Brain microvascular endothelial cell (primary cell): ENCODE measurements at regions not wholly inside any gene's neighbourhood (a gene's known extent, or its start where the extent isn't known, plus 50 kb on each side); places are given as distances from the start of the nearest gene placed in this dataset.

Experiments used
- DNase-seq: peaks from one replicate; pipeline ENCODE4 v3.0.0-alpha.2; 2020
- H3K27ac ChIP-seq: fragments of 250-450 bp; sonication (Bioruptor Pico); 2 replicates; pipeline ENCODE4 v1.5.1; 2020; ENCODE audit warnings: mild to moderate bottlenecking, moderate library complexity
- H3K27me3 ChIP-seq: fragments of 250-450 bp; sonication (Bioruptor Pico); replicated peaks from 2 replicates; pipeline ENCODE4 v1.5.1; 2020; ENCODE audit warnings: mild to moderate bottlenecking
- H3K36me3 ChIP-seq: fragments of 250-450 bp; sonication (Bioruptor Pico); replicated peaks from 2 replicates; pipeline ENCODE4 v1.5.1; 2020; ENCODE audit warnings: mild to moderate bottlenecking
- H3K4me3 ChIP-seq: 2 replicates; pipeline ENCODE4 v1.5.1; 2011; ENCODE audit warnings: low read depth, mild to moderate bottlenecking, control low read depth, low read length, moderate library complexity
- CTCF ChIP-seq: IDR thresholded peaks from 2 replicates; pipeline ENCODE4 v1.5.1; 2011; ENCODE audit warnings: low read depth, mild to moderate bottlenecking, moderate library complexity, low read length, control low read depth, inconsistent platforms; ENCODE audit errors: missing control alignments
- in situ Hi-C: cut with HindIII; loops from 2 replicates; pipeline ENCODE4 v1.10.0; 2017; ENCODE audit warnings: low sequenced_read_pairs, low pct_ligation_motif_present

GRCh38 chr11:71366076-71366475 lies 82.1 kb downstream of the DHCR7 start:
- Histone ChIP-seq H3K27ac (no peak overlapping the region), H3K27me3 (no peaks in the 10 kb centered on the region), H3K36me3 (no peaks in the 10 kb centered on the region), H3K4me3 (no peak overlapping the region)
- TF ChIP-seq CTCF = no peak
- DNase-seq = no peak
- in situ Hi-C loops = no loop called here

GRCh38 chr11:71365626-71366025 lies 82.6 kb downstream of the DHCR7 start:
- TF ChIP-seq CTCF = no peak
- Histone ChIP-seq H3K27ac (no peak overlapping the region), H3K4me3 (no peak overlapping the region), H3K36me3 (no peaks in the 10 kb centered on the region), H3K27me3 (no peaks in the 10 kb centered on the region)
- no peak for DNase-seq
- in situ Hi-C loops = no loop called here

- no peak for TF ChIP-seq CTCF
- H3K4me3 ChIP-seq = no peak overlapping the region
- in situ Hi-C loops = no loop called here
Measured at GRCh38 chr11:71364806-71365205, 83.4 kb downstream of the DHCR7 start.

GRCh38 chr11:71364176-71364671 lies 84.0 kb downstream of the DHCR7 start:
- H3K27me3 ChIP-seq = no peaks in the 10 kb centered on the region
- H3K36me3 ChIP-seq = no peaks in the 10 kb centered on the region
- H3K27ac ChIP-seq = no peak overlapping the region
- TF ChIP-seq CTCF = no peak
- H3K4me3 ChIP-seq = no peak overlapping the region
- DNase-seq = no peak
- in situ Hi-C loops = no loop called here

More at GRCh38 chr11:71364806-71365205, 83.4 kb downstream of the DHCR7 start:
- DNase-seq = no peak
- H3K36me3 ChIP-seq = no peaks in the 10 kb centered on the region
- no peak overlapping the region for H3K27ac ChIP-seq
- no peaks in the 10 kb centered on the region for H3K27me3 ChIP-seq

GRCh38 chr11:71363721-71364120 lies 84.5 kb downstream of the DHCR7 start:
- Histone ChIP-seq H3K27me3 (no peaks in the 10 kb centered on the region), H3K4me3 (no peak overlapping the region), H3K36me3 (no peaks in the 10 kb centered on the region), H3K27ac (no peak overlapping the region)
- no peak for DNase-seq
- TF ChIP-seq CTCF = no peak
- in situ Hi-C loops = no loop called here

- no peak for TF ChIP-seq CTCF
- in situ Hi-C loops = no loop called here
Measured at GRCh38 chr11:71358963-71359567, 89.1 kb downstream of the DHCR7 start.

More at GRCh38 chr11:71358963-71359567, 89.1 kb downstream of the DHCR7 start:
- no peak overlapping the region for H3K4me3 ChIP-seq
- H3K27ac ChIP-seq = no peak overlapping the region
- DNase-seq = no peak
- no peaks in the 10 kb centered on the region for H3K36me3 ChIP-seq
- no peaks in the 10 kb centered on the region for H3K27me3 ChIP-seq
